ENCODE measurements at regions not wholly inside any gene's neighbourhood (a gene's known extent, or its start where the extent isn't known, plus 50 kb on each side); places are given as distances from the start of the nearest gene placed in this dataset.

- H3K36me3 ChIP-seq, result no peaks in the 10 kb centered on the region
- H3K27ac ChIP-seq, result peak overlapping the region in 1 of 4 donors; percentile 38
- peaks cover 0 to 13% (median 2%) of the 10 kb centered on the region in 4 donors for H3K4me1 ChIP-seq
- DNase-seq (ENCODE audit: low spot score in 2 of 2), result no peak
- WGBS, 2 donors, result 52 to 59% methylated on average over 2 of the region's 2 CpGs
- no peaks in the 10 kb centered on the region for H3K9me3 ChIP-seq
- TF ChIP-seq CTCF (IDR thresholded peaks at IDR 0.05) (no peak), EP300 (IDR thresholded peaks at IDR 0.05) (no peak), POLR2A (IDR thresholded peaks at IDR 0.05) (no peak)
- no peaks in the 10 kb centered on the region for H3K27me3 ChIP-seq
- no peak overlapping the region for H3K4me3 ChIP-seq
Observed at GRCh38 chr10:91159254-91159783, 61.1 kb upstream of the PCGF5 start.

DNA sequence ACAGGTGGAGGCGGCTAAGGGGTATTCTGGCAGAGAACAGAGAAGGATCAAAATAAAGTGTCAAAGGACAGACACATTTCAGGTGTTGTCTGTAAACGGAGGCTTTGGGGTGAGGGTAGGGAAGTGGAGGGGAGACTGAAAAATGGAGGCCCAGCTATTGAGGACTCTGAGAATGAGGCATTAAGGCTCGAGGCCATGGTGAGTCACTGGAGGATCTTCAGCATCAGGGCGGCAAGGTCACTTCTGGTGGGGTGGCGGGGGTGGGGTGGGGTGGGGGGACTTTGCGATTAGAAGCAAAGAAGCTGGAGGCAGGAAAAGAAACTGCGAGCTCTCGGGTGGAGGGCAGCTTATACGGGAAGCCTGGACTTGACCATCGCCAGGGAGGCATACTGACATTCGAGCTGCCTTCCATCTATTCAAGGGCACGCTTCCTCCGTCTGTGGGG is 58.4 kb upstream of the PCGF5 start:
- Histone ChIP-seq H3K4me3 (peak overlapping the region; percentile 65 to 92 (median 80)), H3K27ac (peak overlapping the region; percentile 92 to 98 (median 96)), H3K9me3 (no peaks in the 10 kb centered on the region), H3K36me3 (no peaks in the 10 kb centered on the region), H3K4me1 (peaks cover 0 to 34% (median 2%) of the 10 kb centered on the region in 4 donors), H3K27me3 (no peaks in the 10 kb centered on the region)
- TF ChIP-seq EP300 (IDR thresholded peaks at IDR 0.05) (no peak), CTCF (IDR thresholded peaks at IDR 0.05) (no peak), POLR2A (IDR thresholded peaks at IDR 0.05) (no peak)
- 11 to 14% methylated on average over 13 of the region's 13 CpGs for WGBS, 2 donors
- DNase-seq (ENCODE audit: low spot score in 2 of 2), result no peak

GRCh38 chr10:91162495-91163268 is 57.8 kb upstream of the PCGF5 start:
- Histone ChIP-seq H3K27me3 (no peaks in the 10 kb centered on the region), H3K27ac (peak overlapping the region; percentile 92 to 98 (median 96)), H3K9me3 (no peaks in the 10 kb centered on the region), H3K4me1 (peaks cover 0 to 34% (median 2%) of the 10 kb centered on the region in 4 donors), H3K36me3 (no peaks in the 10 kb centered on the region), H3K4me3 (peak overlapping the region; percentile 65 to 92 (median 82))
- 0 to 2% methylated on average over 4 to 10 of the region's 110 CpGs for WGBS, 2 donors
- DNase-seq (ENCODE audit: low spot score in 2 of 2), result peak; percentile 34 to 44
- peak in 1 of 2 donors; percentile 56 for TF ChIP-seq EP300 (IDR thresholded peaks at IDR 0.05)
- peak in 1 of 5 experiments; percentile 8 for TF ChIP-seq CTCF (IDR thresholded peaks at IDR 0.05)
- peak; percentile 61 for TF ChIP-seq POLR2A (IDR thresholded peaks at IDR 0.05)

GRCh38 chr10:91163269-91163868 is 57.1 kb upstream of the PCGF5 start:
- peak; percentile 24 to 30 for DNase-seq (ENCODE audit: low spot score in 2 of 2)
- TF ChIP-seq POLR2A (IDR thresholded peaks at IDR 0.05) (peak in 1 of 2 donors; percentile 44), CTCF (IDR thresholded peaks at IDR 0.05) (peak in 1 of 5 experiments; percentile 15), EP300 (IDR thresholded peaks at IDR 0.05) (peak in 1 of 2 donors; percentile 10)
- no peaks in the 10 kb centered on the region for H3K9me3 ChIP-seq
- peaks cover 0 to 34% (median 2%) of the 10 kb centered on the region in 4 donors for H3K4me1 ChIP-seq
- peak overlapping the region; percentile 85 to 98 (median 95) for H3K27ac ChIP-seq
- H3K27me3 ChIP-seq, result no peaks in the 10 kb centered on the region
- no peaks in the 10 kb centered on the region for H3K36me3 ChIP-seq
- peak overlapping the region; percentile 58 to 92 (median 82) for H3K4me3 ChIP-seq
- 0 to 2% methylated on average over 16 to 38 of the region's 77 CpGs for WGBS, 2 donors

All from tibial nerve (tissue), 4 donors.